Islet precursor cell (in vitro differentiated cells): ENCODE measurements at regions not wholly inside any gene's neighbourhood (a gene's known extent, or its start where the extent isn't known, plus 50 kb on each side); places are given as distances from the start of the nearest gene placed in this dataset.
"Not testable (repeated sequence)": the region's sequence is repeated elsewhere in the genome, so short reads cannot be mapped to it uniquely, and the experiment has no call there.

ENCODE experiments used
- DNase-seq: peaks from one replicate; pipeline ENCODE4 v3.0.0-alpha.2; 2018

- no peak for DNase-seq
Measured at GRCh38 chr20:1810572-1810925, 84.7 kb upstream of the SIRPA start.

- peak; percentile 60 for DNase-seq
Measured at GRCh38 chr20:1809611-1810510, 85.3 kb upstream of the SIRPA start.

GRCh38 chr20:1809131-1809572 is 86.1 kb upstream of the SIRPA start:
- peak; percentile 90 for DNase-seq

GRCh38 chr20:1808101-1808500 is 87.1 kb upstream of the SIRPA start:
- DNase-seq, result peak; percentile 44

- DNase-seq, result peak; percentile 52
Measured at GRCh38 chr20:1807394-1807793, 87.8 kb upstream of the SIRPA start.

- peak; percentile 43 for DNase-seq
Measured at GRCh38 chr20:1806456-1806855, 88.8 kb upstream of the SIRPA start.

GRCh38 chr20:1805816-1806215 is 89.4 kb upstream of the SIRPA start:
- DNase-seq, result no peak

- peak; percentile 81 for DNase-seq
Measured at GRCh38 chr20:1805161-1805581, 90.0 kb upstream of the SIRPA start.

- peak; percentile 39 for DNase-seq
Measured at GRCh38 chr20:1804554-1804956, 90.7 kb upstream of the SIRPA start.

GRCh38 chr20:1803932-1804501 is 91.2 kb upstream of the SIRPA start:
- no peak for DNase-seq

- DNase-seq, result peak; percentile 78
Measured at GRCh38 chr20:1803061-1803931, 91.9 kb upstream of the SIRPA start.

GRCh38 chr20:1802385-1803060 is 92.7 kb upstream of the SIRPA start:
- peak; percentile 92 for DNase-seq

GRCh38 chr20:1801929-1802306 is 93.3 kb upstream of the SIRPA start:
- DNase-seq, result no peak

- no peak for DNase-seq
Measured at GRCh38 chr20:1801225-1801928, 93.8 kb upstream of the SIRPA start.

GRCh38 chr20:1800777-1801176 is 94.4 kb upstream of the SIRPA start:
- no peak for DNase-seq

- no peak for DNase-seq
Measured at GRCh38 chr20:1800180-1800579, 95.0 kb upstream of the SIRPA start.

- DNase-seq, result not testable (repeated sequence)
Measured at GRCh38 chr20:1799746-1800145, 95.5 kb upstream of the SIRPA start.

- DNase-seq, result no peak
Measured at GRCh38 chr20:1798982-1799381, 96.2 kb upstream of the SIRPA start.

- no peak for DNase-seq
Measured at GRCh38 chr20:1793821-1794220, 101.4 kb upstream of the SIRPA start.

- DNase-seq, result no peak
Measured at GRCh38 chr20:1792274-1792673, 102.9 kb upstream of the SIRPA start.

GRCh38 chr20:1790386-1790785 is 104.8 kb upstream of the SIRPA start:
- no peak for DNase-seq

GRCh38 chr20:1788044-1788443 is 107.2 kb upstream of the SIRPA start:
- no peak for DNase-seq
